ENCODE measurements at regions not wholly inside any gene's neighbourhood (a gene's known extent, or its start where the extent isn't known, plus 50 kb on each side); places are given as distances from the start of the nearest gene placed in this dataset.
"Not testable (repeated sequence)": the region's sequence is repeated elsewhere in the genome, so short reads cannot be mapped to it uniquely, and the experiment has no call there.

DNA sequence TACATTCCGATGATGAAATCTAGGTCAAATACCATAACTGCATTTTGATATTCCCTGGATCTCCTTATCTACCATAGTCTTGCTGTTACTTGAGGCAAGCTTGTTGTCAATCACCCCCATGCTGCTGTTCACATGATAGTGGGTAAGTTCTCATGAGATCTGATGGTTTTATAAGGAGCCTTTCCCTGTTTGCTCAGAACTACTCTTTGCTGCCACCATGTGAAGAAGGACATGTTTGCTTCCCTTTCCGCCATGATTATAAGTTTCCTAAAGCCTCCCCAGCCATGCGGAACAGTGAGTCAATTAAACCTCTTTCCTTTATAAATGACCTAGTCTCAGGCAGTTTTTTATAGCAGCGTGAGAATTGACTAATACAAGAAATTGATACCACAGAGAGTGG is 432.0 kb downstream of the GLUD2 start:
- DNase-seq, result no peak

DNA sequence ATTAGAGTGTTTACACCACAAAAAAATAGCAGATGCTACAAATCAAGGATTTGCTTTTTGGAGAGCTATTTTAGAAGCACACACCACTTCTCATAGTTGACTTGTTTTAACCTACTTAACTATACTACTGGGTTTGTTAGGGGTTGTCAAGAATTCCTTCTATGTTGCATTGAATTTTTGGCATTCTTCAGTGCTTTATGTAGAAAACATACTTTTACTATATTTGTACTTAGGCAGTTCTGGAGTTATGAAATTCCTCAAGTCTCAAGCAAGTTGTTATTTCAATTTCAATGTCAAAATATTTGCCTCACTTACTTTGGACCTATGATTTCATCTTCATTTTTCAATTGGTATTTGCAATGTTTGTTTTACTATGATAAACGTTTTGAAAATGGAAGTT is 449.6 kb downstream of the GLUD2 start:
- DNase-seq, result no peak

DNA sequence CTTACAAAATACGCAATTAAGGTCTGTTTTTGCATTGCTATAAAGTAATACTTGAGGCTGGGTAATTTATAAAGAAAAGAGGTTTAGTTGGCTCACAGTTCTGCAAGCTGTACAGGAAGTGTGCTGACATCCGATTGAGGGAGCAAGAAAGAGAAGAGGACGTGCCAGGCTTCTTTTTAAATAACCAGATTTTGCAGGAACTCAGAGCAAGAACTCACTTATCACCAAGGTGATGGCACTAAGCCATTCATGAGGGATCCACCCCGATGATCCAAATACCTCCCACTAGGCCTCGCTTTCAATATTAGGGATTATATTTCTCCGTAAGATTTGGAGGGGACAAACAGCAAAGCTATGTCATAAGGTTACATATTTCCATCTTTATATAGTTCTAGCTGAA is 456.7 kb downstream of the GLUD2 start:
- no peak for DNase-seq

DNA sequence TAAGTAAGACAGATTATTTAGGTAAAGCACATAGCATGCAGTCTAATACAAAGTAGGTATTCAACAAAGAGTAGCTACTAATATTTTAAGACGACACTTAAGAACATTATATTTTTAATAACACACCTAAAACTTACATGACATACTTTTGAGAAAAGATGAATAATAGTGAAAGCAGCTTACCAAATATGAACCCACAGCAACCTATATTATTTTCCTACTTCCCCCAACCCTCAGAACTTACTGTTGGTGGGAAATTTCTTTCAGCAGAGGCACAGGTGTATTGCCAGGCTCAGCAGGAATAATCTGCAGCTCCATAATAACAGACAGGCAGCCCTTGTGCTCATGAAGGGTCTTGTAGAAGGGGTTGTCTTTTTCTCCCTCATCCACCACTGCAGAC is 498.9 kb downstream of the GLUD2 start:
- no peak for DNase-seq

DNA sequence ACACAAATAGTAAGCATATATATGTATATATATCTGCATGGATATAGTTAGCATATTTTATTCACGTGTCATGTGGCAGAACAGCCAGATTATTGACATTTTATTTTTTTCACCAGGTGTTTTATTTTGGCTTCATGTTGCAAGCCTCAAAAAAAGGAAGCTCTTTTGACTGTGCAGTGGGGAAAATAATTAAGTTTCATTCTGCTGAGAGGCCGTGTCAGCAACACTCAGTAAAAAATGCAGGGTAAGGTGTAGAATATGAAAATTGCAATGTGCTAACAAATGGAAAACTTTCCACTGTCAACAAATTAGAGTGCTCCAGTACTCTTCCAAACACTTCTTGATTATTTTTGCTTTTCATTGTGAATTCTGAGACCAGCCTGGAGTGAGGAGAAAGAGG is 511.5 kb downstream of the GLUD2 start:
- no peak for DNase-seq

DNA sequence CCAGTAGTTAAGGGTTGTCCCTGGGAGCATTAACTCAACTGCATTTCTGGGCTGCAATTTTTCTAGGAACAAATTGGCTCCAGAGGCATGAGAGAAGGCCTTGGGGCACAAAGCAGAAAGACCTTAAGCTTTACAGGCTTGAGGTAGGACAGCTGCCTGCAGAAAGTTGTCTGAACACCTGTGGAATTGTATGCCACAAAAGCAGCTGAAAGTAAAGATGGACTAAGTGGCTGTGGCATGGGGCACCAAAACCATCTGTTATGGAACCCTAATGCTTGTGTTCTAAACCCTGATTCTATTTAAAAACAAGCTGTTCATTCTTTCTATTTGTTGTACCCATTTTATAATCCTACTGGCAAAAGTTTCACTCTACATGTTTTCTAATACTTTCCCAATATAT is 515.2 kb downstream of the GLUD2 start:
- no peak for DNase-seq

DNA sequence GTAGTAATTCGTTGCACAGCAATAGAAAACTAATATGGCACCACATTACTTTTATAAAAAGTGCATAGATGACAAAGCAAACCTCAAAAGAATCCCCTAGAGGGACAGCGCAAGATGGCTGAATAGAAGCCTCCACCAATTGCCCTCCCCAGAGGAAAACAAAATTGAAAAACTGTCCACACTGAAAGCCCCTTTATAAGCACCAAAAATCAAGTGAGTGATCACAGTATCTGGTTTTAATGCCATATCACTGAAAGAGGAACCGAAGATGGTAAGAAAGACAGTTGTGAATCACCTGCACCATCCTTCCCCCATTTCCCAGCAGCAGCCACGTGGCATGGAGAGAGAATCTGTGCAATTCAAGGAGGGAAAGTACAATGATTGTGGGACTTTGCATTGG is 522.2 kb downstream of the GLUD2 start:
- no peak for DNase-seq

DNA sequence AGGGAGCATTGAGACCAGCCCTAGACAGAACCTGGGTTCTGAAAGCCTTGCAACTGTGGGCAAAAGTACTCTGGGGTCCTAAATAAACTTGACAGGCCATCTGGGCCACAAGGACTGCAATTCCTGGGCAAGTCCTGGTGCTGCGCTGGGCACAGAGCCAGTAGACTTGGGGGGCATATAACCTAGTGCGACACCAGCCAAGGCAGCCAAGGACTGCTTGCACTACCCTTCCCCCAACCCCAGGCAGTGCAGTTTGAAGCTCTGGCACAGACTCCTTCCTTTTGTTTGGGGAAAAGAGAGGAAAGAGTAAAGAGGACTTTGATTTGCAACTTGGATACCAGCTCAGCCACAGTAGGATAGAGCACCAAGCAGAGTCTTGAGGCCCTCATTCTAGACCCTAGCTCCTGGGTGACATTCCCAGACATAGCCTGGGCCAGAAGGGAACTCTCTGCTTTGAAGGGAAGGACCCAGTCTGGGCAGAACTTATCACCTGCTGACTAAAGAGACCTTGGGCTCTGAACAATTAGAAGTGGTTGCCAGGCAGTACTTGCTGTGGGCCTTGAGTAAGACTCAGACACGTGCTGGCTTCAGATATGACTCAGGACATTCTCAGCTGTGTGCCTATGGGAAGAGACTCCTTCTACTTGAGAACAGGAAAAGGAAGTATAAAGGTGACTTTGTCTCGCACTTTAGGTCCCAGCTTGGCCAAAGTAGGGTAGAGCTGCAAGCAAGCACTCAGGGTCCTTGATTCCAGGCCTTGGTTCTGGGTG is 522.8 kb downstream of the GLUD2 start:
- no peak for DNase-seq

DNA sequence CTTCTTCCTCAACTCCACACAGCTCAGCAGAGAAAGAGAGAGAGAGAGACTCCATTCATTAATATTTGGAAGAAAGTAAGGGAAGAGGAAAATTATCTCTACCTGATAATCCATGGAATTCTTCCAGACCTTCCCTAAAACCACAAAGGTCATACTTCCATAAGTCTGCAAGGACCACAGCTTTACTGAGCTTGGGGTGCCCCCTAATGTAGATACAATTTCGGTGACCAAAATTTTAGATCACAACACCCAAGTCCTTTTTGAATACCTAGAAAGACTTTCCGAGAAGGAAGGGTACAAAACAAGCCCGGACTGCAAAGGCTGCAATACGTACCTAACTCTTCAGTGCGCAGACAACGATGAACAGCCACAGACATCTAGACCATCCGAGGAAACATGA is 523.9 kb downstream of the GLUD2 start:
- no peak for DNase-seq

DNA sequence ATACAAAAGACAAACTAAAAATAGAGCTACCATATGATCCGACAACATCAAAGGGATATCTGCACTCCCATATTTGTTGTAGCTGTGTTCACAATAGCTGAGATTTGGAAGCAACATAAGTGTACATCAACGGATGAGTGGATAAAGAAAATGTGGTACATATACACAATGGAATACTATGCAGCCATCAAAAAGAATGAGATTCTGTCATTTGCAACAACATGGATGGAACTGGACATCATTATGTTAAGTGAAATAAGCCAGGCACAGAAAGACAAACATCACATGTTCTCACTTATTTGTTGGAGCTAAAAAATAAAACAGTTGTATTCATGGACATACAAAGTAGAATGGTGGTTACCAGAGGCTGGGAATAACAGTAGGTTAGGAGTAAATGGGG is 527.0 kb downstream of the GLUD2 start:
- not testable (repeated sequence) for DNase-seq

DNA sequence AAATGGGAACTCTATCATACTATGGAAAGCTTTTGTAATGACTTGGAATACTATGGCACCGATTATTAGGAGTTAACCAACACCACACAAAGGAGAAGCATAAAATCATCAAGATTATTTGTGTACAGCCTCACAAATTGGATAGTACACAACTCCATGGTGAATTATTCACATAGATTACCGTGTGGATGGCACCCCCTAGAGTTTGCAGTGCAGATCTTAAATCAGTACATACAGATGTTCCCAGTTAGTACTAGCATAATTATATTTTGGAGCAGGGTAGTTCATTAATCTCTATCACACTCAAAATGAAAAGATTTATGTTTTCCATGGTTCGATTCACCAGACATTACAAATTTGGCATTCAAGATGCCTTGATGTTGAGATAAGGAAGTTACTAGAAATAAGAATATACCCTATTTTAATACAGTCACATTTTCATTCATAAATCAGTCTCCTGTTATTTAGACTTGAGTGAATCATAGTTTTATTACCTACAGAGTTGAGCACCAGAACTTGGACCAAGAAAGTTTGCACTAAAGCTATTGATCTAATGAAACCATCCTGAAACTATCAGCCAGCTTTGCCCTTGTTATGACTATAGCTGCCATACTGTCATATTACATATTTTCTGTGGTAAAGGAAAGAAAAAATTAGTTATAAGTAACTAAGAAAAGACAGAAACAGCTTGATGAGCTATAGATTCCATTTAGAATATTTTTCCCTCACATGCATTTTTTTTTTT is 531.8 kb downstream of the GLUD2 start:
- DNase-seq, result no peak

DNA sequence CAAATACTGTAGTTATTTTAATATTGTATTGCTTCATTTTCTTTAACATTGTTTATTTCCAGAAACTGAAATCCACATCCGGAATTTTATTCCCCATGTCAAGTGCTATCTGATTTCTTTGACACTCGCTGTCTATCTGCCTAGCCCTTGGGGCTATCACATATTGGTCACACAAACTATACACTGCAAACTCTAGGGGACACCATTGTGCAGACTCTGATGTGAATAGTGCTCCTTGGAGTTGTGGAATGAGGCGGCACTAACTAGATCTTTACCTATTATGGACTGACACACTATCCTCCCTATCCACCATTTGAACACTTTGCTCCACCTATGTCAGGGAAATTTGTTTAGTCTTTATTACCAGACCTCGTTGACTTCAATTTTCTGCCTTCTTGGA is 534.5 kb downstream of the GLUD2 start:
- DNase-seq, result no peak

DNA sequence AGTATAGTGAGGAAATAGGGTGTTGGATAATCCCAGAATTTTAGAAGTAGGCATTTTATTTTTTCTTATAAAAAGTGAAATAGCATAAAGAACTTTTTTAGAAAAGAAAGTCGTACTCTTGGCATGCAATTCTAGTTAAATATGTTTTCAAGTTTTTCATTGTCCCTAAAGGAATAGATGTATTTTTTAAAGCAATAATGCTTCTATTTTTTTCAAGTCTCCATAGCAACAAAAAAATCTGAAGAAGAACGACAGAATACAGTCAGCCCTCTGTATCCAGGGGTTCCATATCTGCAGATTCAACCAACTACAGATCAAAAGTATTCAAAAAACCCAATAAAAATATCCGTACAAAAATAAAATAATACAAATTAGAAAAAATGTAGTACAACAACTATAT is 538.2 kb downstream of the GLUD2 start:
- no peak for DNase-seq

DNA sequence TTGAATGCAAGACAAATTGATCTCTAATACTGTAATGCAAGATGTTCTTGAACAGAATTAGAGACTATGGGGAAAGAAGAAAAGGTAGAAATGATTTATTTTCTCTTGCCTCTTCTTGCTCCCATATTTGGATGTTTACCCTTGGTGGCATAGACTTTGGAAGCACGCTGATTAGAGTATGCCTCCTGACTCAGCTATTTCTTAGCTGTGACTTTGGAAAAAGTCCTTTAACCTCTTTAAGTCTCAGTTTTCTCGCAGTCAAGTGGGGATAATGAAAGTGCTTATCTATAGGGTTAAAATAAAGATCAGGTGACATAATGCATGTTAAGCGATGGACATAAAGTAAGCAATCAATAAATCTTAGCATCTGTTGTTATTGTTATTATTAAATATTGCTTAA is 545.5 kb downstream of the GLUD2 start:
- DNase-seq, result no peak

DNA sequence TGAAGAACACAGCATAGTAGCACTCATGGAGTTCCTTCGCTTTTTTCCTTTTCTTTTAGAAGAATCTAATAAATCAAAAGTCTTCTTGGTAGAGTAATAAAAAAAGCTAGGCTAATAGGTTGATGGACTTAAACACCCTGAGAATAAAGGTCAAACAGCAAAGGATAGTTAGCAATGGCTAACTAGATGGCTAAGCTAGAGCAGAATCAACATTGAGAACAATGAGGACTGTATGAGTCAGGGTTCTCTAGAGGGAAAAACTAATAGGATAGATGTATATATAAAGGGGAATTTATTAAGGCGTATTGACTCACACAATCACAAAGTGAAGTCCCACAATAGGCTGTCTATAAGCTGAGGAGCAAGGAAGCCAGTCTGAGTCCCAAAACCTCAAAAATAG is 550.9 kb downstream of the GLUD2 start:
- no peak for DNase-seq

DNA sequence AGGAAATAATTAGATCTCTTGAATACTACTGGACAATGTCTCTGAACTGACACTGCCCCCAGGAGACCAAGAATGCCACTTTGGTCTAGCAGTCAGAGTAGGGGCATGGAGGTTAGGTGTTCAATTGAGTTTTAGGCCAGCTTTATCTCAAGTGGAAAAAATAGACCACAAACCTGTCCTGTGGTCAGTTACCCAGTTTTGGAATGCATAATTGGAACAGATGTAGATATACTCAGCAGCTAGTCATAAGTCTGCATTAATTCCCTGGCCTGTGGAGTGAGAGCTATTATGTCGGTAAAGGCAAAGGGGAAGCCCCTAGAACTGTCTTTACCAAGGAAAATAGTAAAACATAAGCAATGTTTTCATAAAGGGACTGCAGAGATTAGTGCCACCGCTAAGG is 587.7 kb downstream of the GLUD2 start:
- no peak for DNase-seq

DNA sequence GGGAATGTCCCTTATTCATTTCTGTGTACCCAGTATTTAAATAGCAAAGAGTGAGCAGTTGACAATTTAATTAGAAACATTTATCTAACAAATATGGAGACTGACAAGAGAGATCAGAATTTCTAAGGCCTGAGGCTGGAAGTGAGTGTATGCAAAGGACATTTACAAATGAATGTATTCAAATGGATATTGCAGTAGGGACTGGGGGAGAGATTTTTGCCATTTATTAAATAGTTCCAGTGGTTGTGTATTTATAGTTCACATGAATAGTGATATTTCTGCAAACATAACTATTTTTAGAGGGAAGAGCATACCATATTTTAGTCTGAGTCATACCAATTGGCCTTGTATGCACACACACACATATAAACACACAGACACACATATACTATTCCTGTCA is 592.4 kb downstream of the GLUD2 start:
- no peak for DNase-seq

DNA sequence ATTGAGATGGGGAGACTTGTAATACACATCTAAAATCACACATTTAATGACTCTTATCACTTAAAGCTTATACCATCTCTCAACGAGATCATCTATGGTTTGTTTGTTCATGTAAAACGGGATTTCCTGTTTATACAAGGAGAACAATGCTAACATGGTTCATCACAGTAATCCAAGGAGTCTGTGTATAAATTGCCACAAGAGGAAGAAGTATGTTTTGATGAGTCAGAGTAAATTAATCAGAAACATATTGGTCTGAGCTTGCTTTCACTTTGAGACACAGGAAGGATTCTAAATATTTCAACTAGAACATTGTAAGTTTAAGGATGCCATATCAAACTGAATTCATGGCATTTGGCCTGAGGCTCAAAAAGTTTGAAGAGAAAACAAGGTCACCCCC is 594.1 kb downstream of the GLUD2 start:
- no peak for DNase-seq

DNA sequence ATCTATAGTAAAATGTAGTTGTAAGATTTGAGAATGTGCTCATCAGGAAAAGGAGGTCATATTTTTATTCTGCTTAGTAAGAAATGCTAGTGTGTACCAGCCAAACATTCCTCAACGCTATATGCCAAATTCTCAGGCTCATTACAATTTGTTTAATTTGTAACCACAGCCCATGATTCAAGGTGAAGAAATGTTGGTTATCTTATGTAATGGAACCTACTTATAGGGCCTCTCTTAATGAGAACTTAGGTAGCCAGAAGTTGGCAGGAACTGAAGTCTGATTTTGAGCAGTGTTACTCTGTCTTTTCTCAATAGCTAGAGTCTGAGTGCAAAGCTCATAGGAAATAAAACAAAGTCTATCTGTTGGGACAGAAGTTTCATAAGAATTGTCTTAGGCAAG is 595.0 kb downstream of the GLUD2 start:
- no peak for DNase-seq

DNA sequence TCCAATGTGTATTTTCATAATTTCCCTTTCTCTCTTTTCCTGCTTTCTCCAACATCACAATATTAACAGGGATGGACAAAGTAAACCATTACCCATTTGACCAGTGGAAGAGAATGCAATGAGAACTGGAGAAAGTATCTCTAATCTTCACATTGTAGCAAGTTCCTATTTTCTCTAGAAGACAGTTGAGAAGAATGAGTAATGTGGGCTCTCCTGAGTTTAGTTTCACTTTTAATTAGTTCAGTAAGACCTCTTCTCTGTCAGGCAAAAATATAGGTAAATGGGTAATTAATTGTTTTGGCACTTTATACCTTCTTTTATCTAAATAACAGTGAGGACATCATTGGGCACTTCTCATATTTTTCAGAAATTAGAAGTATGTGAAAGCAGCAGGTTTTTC is 602.0 kb downstream of the GLUD2 start:
- no peak for DNase-seq

DNA sequence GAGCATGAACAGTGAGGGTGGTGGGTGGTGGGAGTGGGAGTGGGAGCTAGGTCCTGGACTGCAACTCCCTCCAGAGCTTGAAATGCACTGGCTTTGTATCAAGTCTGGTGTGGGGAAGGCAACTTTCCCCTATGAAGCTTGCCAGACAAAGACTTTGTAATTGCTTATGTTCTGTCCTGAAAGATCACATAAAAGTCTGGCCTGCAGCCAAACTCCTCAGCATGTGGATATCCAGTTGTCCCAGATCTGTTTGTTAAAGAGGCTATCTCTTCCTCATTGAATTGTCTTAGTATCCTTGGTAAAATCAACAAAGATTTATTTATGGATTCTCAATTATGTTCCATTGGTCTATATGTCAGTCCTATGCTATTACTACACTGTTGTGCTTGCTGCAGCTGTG is 607.9 kb downstream of the GLUD2 start:
- no peak for DNase-seq

DNA sequence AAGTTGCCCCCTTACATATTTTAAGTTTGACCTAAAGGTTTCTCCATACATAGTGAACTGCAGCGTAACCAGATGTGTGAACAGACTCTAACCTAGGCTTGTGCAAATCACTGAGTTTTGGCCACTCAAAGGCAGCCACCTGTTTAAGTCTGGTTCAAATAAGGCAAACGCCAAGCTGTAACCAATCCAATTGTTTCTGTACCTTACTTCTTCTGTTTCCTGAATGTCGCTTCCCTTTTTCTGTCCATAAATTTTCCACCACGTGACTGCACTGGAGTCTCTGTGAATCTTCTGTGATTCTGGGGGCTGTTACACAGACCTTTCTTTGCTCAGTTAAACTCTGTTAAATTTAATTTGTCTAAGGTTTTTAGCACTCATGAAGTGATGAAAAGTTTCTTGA is 618.8 kb downstream of the GLUD2 start:
- DNase-seq, result no peak

DNA sequence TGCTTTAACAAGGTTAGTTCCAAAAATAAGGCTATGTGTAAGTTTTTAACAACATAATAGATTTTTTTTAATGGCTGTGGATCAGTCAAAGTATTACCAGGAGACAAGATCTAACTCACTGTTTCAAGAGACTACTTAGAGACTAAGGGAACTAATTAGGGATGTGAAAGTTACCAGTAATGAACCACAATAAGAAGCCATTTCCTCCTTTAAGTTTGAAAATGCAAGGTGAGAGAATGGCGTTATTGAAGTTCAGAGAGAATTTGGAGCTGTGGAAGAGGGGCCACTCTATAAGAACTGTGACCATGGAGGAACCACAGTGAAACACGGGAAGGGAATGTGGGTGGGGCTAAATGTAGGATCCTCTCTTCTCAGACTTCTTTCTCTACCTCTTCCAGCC is 624.2 kb downstream of the GLUD2 start:
- no peak for DNase-seq

DNA sequence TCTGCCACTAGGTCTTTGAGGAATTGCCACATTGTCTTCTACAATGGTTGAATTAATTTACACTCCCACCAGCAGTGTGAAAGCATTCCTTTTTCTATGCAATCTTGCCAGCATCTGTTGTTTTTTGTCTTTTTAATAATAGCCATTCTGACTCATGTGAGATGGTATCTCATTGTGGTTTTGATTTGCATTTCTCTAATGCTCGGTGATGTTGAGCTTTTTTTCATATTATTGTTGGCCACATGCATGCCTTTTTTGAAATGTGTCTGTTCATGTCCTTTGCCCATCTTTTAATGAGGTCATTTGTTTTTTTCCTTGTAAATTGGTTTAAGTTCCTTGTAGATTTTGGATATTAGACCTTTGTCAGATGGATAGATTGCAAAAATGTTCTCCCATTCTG is 661.8 kb downstream of the GLUD2 start:
- not testable (repeated sequence) for DNase-seq

DNA sequence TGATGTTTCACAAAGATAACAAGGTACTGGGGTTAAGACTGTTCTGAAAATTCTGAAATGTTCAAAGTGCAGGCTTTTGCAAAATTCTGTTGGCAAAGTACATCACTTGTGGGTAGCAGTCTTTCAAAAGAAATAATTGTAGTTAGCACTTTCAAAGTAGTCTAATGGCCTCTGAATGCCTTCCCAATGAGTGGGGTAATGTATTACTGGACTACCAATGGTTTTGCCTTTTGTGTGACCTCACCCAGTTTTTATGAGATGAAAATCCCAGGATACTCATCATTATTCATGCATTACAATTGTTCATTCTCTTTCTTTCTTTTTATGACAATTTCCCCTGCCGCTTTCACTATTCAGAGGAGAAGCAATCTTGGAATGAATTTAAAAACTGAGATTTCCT is 686.1 kb downstream of the GLUD2 start:
- no peak for DNase-seq
